ENCODE measurements at regions not wholly inside any gene's neighbourhood (a gene's known extent, or its start where the extent isn't known, plus 50 kb on each side); places are given as distances from the start of the nearest gene placed in this dataset.
A peak's percentile ranks its signal among the peaks of the same experiment; 100 is the strongest.

GRCh38 chr13:22091222-22091970 is 420.5 kb downstream of the FGF9 start:
- DNase-seq (ENCODE audit: low read depth) = no peak
- in situ Hi-C loops (cut with HindIII; ENCODE audit: low pct_unique_long_range_greater_than_20kb, low sequenced_read_pairs) = no loop called here

- in situ Hi-C loops (cut with HindIII; ENCODE audit: low pct_unique_long_range_greater_than_20kb, low sequenced_read_pairs) = no loop called here
- DNase-seq (ENCODE audit: low read depth) = no peak
Observed at GRCh38 chr13:22091971-22092300, 421.1 kb downstream of the FGF9 start.

- in situ Hi-C loops (cut with HindIII; ENCODE audit: low pct_unique_long_range_greater_than_20kb, low sequenced_read_pairs) = no loop called here
- no peak for DNase-seq (ENCODE audit: low read depth)
Observed at GRCh38 chr13:22092791-22093560, 422.1 kb downstream of the FGF9 start.

- in situ Hi-C loops (cut with HindIII; ENCODE audit: low pct_unique_long_range_greater_than_20kb, low sequenced_read_pairs) = no loop called here
- DNase-seq (ENCODE audit: low read depth) = no peak
Observed at GRCh38 chr13:22095794-22096193, 424.9 kb downstream of the FGF9 start.

- in situ Hi-C loops (cut with HindIII; ENCODE audit: low pct_unique_long_range_greater_than_20kb, low sequenced_read_pairs) = no loop called here
- DNase-seq (ENCODE audit: low read depth) = no peak
Observed at GRCh38 chr13:22099585-22099984, 428.7 kb downstream of the FGF9 start.

GRCh38 chr13:22102271-22102670 is 431.4 kb downstream of the FGF9 start:
- DNase-seq (ENCODE audit: low read depth) = no peak
- in situ Hi-C loops (cut with HindIII; ENCODE audit: low pct_unique_long_range_greater_than_20kb, low sequenced_read_pairs) = no loop called here

GRCh38 chr13:22103046-22104027 is 432.5 kb downstream of the FGF9 start:
- DNase-seq (ENCODE audit: low read depth) = no peak
- in situ Hi-C loops (cut with HindIII; ENCODE audit: low pct_unique_long_range_greater_than_20kb, low sequenced_read_pairs) = no loop called here

GRCh38 chr13:22106058-22106457 is 435.2 kb downstream of the FGF9 start:
- no peak for DNase-seq (ENCODE audit: low read depth)

GRCh38 chr13:22107549-22107948 is 436.7 kb downstream of the FGF9 start:
- peak; percentile 52 for DNase-seq (ENCODE audit: low read depth)
- in situ Hi-C loops (cut with HindIII; ENCODE audit: low pct_unique_long_range_greater_than_20kb, low sequenced_read_pairs) = no loop called here

More at GRCh38 chr13:22106058-22106457, 435.2 kb downstream of the FGF9 start:
- in situ Hi-C loops (cut with HindIII; ENCODE audit: low pct_unique_long_range_greater_than_20kb, low sequenced_read_pairs) = no loop called here

GRCh38 chr13:22108283-22108942 is 437.5 kb downstream of the FGF9 start:
- no peak for DNase-seq (ENCODE audit: low read depth)
- in situ Hi-C loops (cut with HindIII; ENCODE audit: low pct_unique_long_range_greater_than_20kb, low sequenced_read_pairs) = no loop called here

GRCh38 chr13:22108979-22109378 is 438.1 kb downstream of the FGF9 start:
- in situ Hi-C loops (cut with HindIII; ENCODE audit: low pct_unique_long_range_greater_than_20kb, low sequenced_read_pairs) = no loop called here
- DNase-seq (ENCODE audit: low read depth) = no peak

GRCh38 chr13:22110368-22110767 is 439.5 kb downstream of the FGF9 start:
- in situ Hi-C loops (cut with HindIII; ENCODE audit: low pct_unique_long_range_greater_than_20kb, low sequenced_read_pairs) = no loop called here
- no peak for DNase-seq (ENCODE audit: low read depth)

- in situ Hi-C loops (cut with HindIII; ENCODE audit: low pct_unique_long_range_greater_than_20kb, low sequenced_read_pairs) = no loop called here
- DNase-seq (ENCODE audit: low read depth) = no peak
Observed at GRCh38 chr13:22111152-22111783, 440.4 kb downstream of the FGF9 start.

- in situ Hi-C loops (cut with HindIII; ENCODE audit: low pct_unique_long_range_greater_than_20kb, low sequenced_read_pairs) = no loop called here
- no peak for DNase-seq (ENCODE audit: low read depth)
Observed at GRCh38 chr13:22111961-22112360, 441.1 kb downstream of the FGF9 start.

- in situ Hi-C loops (cut with HindIII; ENCODE audit: low pct_unique_long_range_greater_than_20kb, low sequenced_read_pairs) = no loop called here
- DNase-seq (ENCODE audit: low read depth) = peak; percentile 68
Observed at GRCh38 chr13:22112956-22113745, 442.3 kb downstream of the FGF9 start.

GRCh38 chr13:22114630-22115311 is 443.9 kb downstream of the FGF9 start:
- peak; percentile 89 for DNase-seq (ENCODE audit: low read depth)
- in situ Hi-C loops (cut with HindIII; ENCODE audit: low pct_unique_long_range_greater_than_20kb, low sequenced_read_pairs) = no loop called here

GRCh38 chr13:22118158-22118557 is 447.3 kb downstream of the FGF9 start:
- in situ Hi-C loops (cut with HindIII; ENCODE audit: low pct_unique_long_range_greater_than_20kb, low sequenced_read_pairs) = no loop called here
- no peak for DNase-seq (ENCODE audit: low read depth)

Measured in Caki2 (cell line).